Body of pancreas (tissue), 4 donors: ENCODE measurements at regions not wholly inside any gene's neighbourhood (a gene's known extent, or its start where the extent isn't known, plus 50 kb on each side); places are given as distances from the start of the nearest gene placed in this dataset.

ENCODE experiments used
- ATAC-seq: fragments of 150-250 bp; one replicate; pipeline ENCODE4 v1.9.1; 2016
- DNase-seq, 4 donors: peaks; one replicate each; pipeline ENCODE4 v3.0.0-alpha.2; 2019
- H3K27ac ChIP-seq, 4 donors: fragments of 200-600 bp; sonication (generic); 1 replicate in 3 of 4; 2 replicates in 1 of 4; pipeline versions ENCODE4 v1.5.1 to v1.6.1; 2016 to 2019; ENCODE audit warnings: mild to moderate bottlenecking in 1 of 4, mixed read lengths in 1 of 4, moderate library complexity in 1 of 4
- H3K27me3 ChIP-seq, 2 donors: fragments of 200-600 bp; sonication (generic); one replicate each; pipeline ENCODE4 v1.6.0; 2016; ENCODE audit warnings: mild to moderate bottlenecking in 1 of 2
- H3K36me3 ChIP-seq, 2 donors: fragments of 200-600 bp; sonication (generic); replicated peaks in 1 of 2; 2 replicates each; pipeline ENCODE4 v1.5.1; 2016; ENCODE audit warnings: low read depth in 2 of 2; ENCODE audit not compliant: insufficient read depth in 1 of 2
- H3K4me1 ChIP-seq: fragments of 200-600 bp; sonication (generic); one replicate; pipeline ENCODE4 v1.6.0; 2016
- H3K4me3 ChIP-seq, 2 donors: fragments of 200-600 bp; sonication (generic); 1 replicate in 1 of 2; 2 replicates in 1 of 2; pipeline ENCODE4 v1.5.1; 2016 to 2019
- H3K9me3 ChIP-seq, 3 donors: fragments of 200-600 bp; sonication (generic); 1 replicate in 2 of 3; 2 replicates in 1 of 3; pipeline ENCODE4 v1.5.1; 2016
- CTCF ChIP-seq, 7 experiments: fragments of 450-650 bp in 4 of 7; fragments of 200-600 bp in 3 of 7; sonication (generic) in 3 of 7; IDR thresholded peaks; one replicate each; pipeline ENCODE4 v1.5.1; 2016 to 2019; ENCODE audit warnings: antibody characterized with exemption in 7 of 7
- POLR2A ChIP-seq, 3 donors: fragments of 450-650 bp; IDR thresholded peaks; one replicate each; pipeline ENCODE4 v1.6.1; 2016; ENCODE audit warnings: antibody characterized with exemption in 3 of 3, mild to moderate bottlenecking in 2 of 3
- WGBS, 2 donors: methylation state at CpG; one replicate each; pipeline ENCODE4 v1.1.5; 2017; 5-methylcytosine and 5-hydroxymethylcytosine counted together
- intact Hi-C: fragments of 100-400 bp; cut with DNase I; formaldehyde crosslinking; loops from one replicate; pipeline ENCODE4 v1.15.1; 2023

GRCh38 chr18:77737405-77737804 is 487.8 kb downstream of the GALR1 start:
- no peak for ATAC-seq
- DNase-seq, result no peak
- Histone ChIP-seq H3K27me3 (no peaks in the 10 kb centered on the region), H3K36me3 (no peaks in the 10 kb centered on the region), H3K9me3 (no peaks in the 10 kb centered on the region), H3K27ac (no peak overlapping the region), H3K4me3 (no peak overlapping the region), H3K4me1 (no peaks in the 10 kb centered on the region)
- no peak for TF ChIP-seq CTCF (IDR thresholded peaks at IDR 0.05)
- no peak for TF ChIP-seq POLR2A (IDR thresholded peaks at IDR 0.05)
- intact Hi-C loops, result no loop called here
- WGBS, 2 donors, result 48 to 62% methylated on average over 7 of the region's 7 CpGs

GRCh38 chr18:77749089-77749488 is 499.4 kb downstream of the GALR1 start:
- H3K4me3 ChIP-seq, result no peak overlapping the region
- no peaks in the 10 kb centered on the region for H3K27me3 ChIP-seq
- no peaks in the 10 kb centered on the region for H3K4me1 ChIP-seq
- DNase-seq, result no peak
- ATAC-seq, result no peak
- intact Hi-C loops, result no loop called here
- H3K36me3 ChIP-seq, result no peaks in the 10 kb centered on the region
- no peak overlapping the region for H3K27ac ChIP-seq
- 29 to 38% methylated on average over 6 of the region's 6 CpGs for WGBS, 2 donors
- peak in 5 of 7 experiments; percentile 5 to 37 (median 10) for TF ChIP-seq CTCF (IDR thresholded peaks at IDR 0.05)
- no peak for TF ChIP-seq POLR2A (IDR thresholded peaks at IDR 0.05)
- no peaks in the 10 kb centered on the region for H3K9me3 ChIP-seq

GRCh38 chr18:77750006-77750405 is 500.4 kb downstream of the GALR1 start:
- H3K4me1 ChIP-seq, result no peaks in the 10 kb centered on the region
- H3K9me3 ChIP-seq, result no peaks in the 10 kb centered on the region
- H3K4me3 ChIP-seq, result no peak overlapping the region
- no peak for TF ChIP-seq CTCF (IDR thresholded peaks at IDR 0.05)
- no peak for TF ChIP-seq POLR2A (IDR thresholded peaks at IDR 0.05)
- ATAC-seq (no peak), DNase-seq (no peak)
- intact Hi-C loops, result no loop called here
- H3K27me3 ChIP-seq, result no peaks in the 10 kb centered on the region
- H3K27ac ChIP-seq, result no peak overlapping the region
- no peaks in the 10 kb centered on the region for H3K36me3 ChIP-seq
- 67 to 81% methylated on average over 7 of the region's 7 CpGs for WGBS, 2 donors

GRCh38 chr18:77754475-77755044 is 504.9 kb downstream of the GALR1 start:
- no peak overlapping the region for H3K27ac ChIP-seq
- 40 to 48% methylated on average over 7 of the region's 7 CpGs for WGBS, 2 donors
- intact Hi-C loops, result no loop called here

More at GRCh38 chr18:77754475-77755044, 504.9 kb downstream of the GALR1 start:
- TF ChIP-seq POLR2A (IDR thresholded peaks at IDR 0.05) (no peak), CTCF (IDR thresholded peaks at IDR 0.05) (no peak)
- no peaks in the 10 kb centered on the region for H3K27me3 ChIP-seq
- H3K4me3 ChIP-seq, result no peak overlapping the region
- H3K36me3 ChIP-seq, result no peaks in the 10 kb centered on the region
- DNase-seq, result no peak
- no peak for ATAC-seq
- no peaks in the 10 kb centered on the region for H3K9me3 ChIP-seq
- no peaks in the 10 kb centered on the region for H3K4me1 ChIP-seq
